NCI-H2029 (cell line): ENCODE measurements at regions not wholly inside any gene's neighbourhood (a gene's known extent, or its start where the extent isn't known, plus 50 kb on each side); places are given as distances from the start of the nearest gene placed in this dataset.

Source experiments
- DNase-seq: peaks from one replicate; lab custom pipeline; 2025; lab: John Stamatoyannopoulos, UW

- no peak for DNase-seq
Measured at GRCh38 chr10:124286621-124287020, 132.1 kb downstream of the OAT start.

GRCh38 chr10:124285587-124286527 lies 132.9 kb downstream of the OAT start:
- no peak for DNase-seq

GRCh38 chr10:124283949-124284250 lies 134.8 kb downstream of the OAT start:
- no peak for DNase-seq

GRCh38 chr10:124283215-124283948 lies 135.3 kb downstream of the OAT start:
- DNase-seq: no peak

GRCh38 chr10:124282326-124282725 lies 136.4 kb downstream of the OAT start:
- DNase-seq: no peak

DNA sequence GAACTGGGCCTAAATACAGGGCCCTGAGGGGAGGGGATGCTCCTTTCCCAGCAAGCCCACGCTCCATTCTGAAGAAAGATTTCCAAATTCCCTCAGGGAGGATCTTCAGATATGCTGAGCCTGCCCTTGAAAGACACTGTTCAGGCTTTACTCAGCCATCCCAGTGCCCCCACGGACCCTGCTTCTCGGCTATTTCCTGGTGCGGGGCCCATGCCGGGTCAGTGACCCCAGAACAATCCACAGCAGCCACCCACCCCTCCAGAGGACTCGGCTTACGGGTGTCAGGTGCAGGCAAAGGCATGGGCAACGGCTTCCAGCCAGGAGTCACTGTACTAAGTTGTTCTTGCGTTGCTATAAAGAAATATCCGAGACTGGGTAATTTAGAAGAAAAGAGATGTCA lies 137.1 kb downstream of the OAT start:
- DNase-seq: no peak

DNA sequence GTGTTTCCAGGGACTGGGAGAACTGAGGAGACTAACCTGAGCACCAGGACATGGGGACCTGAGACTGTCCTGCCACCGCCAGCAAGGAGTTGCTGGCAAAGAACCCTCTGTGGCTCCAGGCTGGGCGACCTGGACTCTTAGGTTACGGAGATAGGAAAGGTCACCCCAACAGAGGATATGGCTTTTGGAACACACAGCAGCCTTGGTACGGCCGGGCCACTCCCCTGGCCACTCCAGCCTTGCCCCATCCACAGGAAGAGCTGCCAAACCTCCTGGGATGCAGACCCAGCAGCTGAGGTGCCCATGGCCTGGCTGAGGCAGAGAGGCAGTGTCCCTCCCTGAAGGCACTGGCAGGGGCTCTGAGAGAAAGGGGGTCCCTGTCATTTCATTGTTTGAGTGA lies 137.8 kb downstream of the OAT start:
- DNase-seq: no peak

DNA sequence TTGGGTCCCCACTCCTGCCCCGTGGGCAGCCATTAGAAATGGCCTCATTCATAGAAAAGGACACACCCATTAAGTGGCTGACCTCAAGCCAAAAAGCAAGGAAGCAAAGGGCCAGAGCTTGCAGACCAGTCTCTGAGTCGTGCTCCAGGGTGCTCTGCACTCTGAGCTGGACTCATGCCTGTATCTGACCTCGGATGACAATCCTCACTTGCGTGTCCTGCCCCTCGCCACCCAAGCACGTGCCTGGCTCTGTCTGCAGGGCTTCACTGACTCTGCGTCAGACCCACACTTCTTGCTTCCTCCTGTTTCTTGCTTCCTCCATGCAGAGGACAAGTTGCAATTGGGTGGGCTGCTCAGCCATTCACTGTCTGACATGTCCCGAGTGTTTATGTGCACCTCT lies 138.8 kb downstream of the OAT start:
- no peak for DNase-seq

- DNase-seq: no peak
Measured at GRCh38 chr10:124279298-124279697, 139.4 kb downstream of the OAT start.

- no peak for DNase-seq
Measured at GRCh38 chr10:124278356-124278755, 140.4 kb downstream of the OAT start.

DNA sequence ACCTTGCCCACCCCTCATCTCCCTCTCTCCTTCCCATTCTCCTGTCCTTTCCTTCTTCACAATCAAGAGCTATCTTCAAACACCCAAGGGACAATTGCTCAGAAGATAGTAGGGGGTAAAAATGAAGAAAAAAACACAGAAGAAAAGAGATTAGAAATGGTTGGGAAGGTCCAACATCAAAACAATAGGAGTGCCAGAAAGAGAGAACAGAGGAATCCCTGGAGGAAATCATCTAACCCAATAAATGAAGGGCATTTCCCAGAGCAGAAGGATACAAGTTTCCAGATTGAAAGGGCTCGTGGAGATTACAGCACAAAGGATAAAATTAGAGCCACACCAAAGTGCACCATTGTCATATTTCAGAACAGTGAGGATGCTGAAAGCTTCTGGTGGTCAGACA lies 145.6 kb downstream of the OAT start:
- DNase-seq: no peak

DNA sequence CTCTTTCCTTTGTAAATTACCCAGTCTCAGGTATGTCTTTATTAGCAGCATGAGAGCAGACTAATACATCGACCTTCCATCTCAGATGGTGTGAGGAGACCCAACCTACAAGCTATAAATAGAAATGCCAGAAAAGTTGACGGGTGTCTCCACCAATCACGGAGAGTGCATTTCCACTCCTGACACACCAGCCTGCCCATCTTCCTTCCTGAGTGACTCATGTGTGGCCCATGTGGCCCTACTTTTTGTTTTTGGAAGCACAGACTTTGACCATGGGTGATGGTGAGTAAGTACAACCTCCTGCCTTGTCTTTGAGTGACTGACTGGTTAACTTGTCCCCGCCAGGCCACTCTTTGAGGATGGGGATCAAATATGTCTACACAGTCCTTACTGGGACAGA lies 147.0 kb downstream of the OAT start:
- no peak for DNase-seq

- DNase-seq: no peak
Measured at GRCh38 chr10:124270530-124271327, 148.0 kb downstream of the OAT start.

DNA sequence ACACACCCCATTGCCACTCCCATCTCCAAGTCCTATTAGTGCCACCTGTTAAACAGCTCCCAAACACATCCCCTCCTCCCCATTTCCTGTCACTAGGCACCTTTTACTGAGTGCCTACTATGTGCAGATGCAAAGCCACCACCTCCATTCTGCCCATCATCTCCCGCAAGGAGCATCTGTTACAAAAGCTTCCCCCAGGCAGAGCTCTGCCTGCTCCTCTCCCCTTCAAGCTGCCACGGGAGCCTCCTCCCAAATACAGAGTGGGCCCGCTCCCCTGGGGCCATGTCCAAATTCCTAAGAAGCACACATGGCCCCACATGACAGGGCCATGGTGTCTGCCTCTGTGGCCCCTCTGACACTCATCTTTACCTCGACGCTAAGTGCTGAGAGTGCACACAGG lies 149.7 kb downstream of the OAT start:
- no peak for DNase-seq

- DNase-seq: no peak
Measured at GRCh38 chr10:124267911-124268549, 150.7 kb downstream of the OAT start.

- no peak for DNase-seq
Measured at GRCh38 chr10:124267231-124267885, 151.4 kb downstream of the OAT start.

GRCh38 chr10:124266468-124267230 lies 152.1 kb downstream of the OAT start:
- no peak for DNase-seq

DNA sequence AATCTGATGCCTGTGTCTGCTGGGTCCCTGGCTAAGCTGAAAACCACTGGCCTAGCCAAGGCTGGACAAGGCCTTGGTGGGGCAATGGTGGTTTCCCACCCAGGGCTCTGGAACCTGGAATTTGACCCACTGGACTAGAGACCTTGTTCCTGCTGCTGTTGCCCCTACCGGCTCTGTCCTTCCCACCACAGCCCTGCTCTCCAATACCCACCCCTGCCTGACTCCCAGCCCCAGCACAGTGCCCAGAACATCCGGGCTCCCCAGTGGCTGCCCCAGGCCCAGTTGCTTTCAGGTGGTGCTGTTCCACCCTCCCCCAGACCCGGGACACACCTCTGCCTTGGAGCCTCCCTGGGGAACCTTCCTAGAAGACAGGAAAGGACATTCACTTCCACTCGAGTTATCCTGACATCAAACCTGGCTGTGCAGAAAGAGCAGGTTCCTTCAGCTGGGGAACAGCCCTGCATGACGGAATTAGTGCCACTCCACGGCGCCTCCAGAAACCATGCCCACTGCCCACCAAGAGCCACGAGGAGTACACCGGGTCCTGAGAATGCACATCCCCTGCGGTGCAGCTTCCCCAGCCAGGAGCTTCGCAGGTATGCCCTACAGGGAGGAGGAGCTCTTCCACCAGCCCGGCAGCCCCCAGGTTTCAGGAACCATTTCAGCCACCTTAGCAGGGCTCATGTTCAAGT lies 152.8 kb downstream of the OAT start:
- no peak for DNase-seq

GRCh38 chr10:124265391-124265745 lies 153.4 kb downstream of the OAT start:
- no peak for DNase-seq

DNA sequence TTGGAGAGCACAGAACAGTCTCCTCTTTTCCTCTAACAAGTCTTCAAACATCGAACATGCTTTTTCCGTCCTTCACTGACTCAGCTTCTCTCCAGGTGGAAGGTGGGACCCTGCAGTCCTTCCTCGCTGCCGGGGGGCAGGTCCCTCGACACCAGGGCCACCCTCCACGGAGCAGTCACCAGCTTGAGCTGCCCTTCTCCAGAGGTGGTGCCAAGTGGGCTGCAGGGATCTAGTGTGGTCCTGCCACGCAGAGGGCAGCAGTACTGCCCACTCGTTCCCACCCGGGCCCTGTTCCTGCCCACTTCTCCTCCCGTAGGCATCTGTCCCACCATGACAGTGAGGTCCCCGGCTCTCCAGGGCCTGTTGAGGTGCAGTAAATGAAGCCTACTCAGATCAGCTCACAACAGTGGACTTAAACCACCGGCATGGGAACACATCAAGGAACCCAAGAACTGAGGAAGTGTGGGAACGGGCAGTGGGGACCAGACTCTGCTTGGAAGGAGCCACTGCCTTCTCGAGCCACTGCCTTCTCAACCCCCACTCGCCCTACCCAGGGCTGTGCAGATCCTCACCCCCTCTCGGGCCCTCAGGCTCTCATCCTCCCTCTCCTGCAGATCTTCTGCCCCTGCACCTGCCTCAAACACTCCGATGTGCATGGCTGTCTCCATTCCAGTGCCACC lies 153.9 kb downstream of the OAT start:
- DNase-seq: no peak
